Spleen (tissue), 11 donors: ENCODE measurements at regions not wholly inside any gene's neighbourhood (a gene's known extent, or its start where the extent isn't known, plus 50 kb on each side); places are given as distances from the start of the nearest gene placed in this dataset.

ENCODE experiments used
- DNase-seq: peaks from one replicate; pipeline ENCODE4 v3.0.0-alpha.2; 2020
- H3K27ac ChIP-seq, 8 donors: fragments of 200-600 bp; sonication (generic) in 7 of 8; 1 replicate in 4 of 8; 2 replicates in 4 of 8; pipeline versions ENCODE4 v1.5.0 to v1.8.0; 2016 to 2021; ENCODE audit warnings: inconsistent platforms in 4 of 8, mild to moderate bottlenecking in 4 of 8, moderate library complexity in 1 of 8
- H3K27me3 ChIP-seq, 7 donors: fragments of 200-600 bp; sonication (generic) in 6 of 7; replicated peaks in 1 of 7; 1 replicate in 4 of 7; 2 replicates in 3 of 7; pipeline versions ENCODE4 v1.5.0 to v1.8.0; 2016 to 2021; ENCODE audit warnings: inconsistent platforms in 3 of 7, mild to moderate bottlenecking in 1 of 7
- H3K36me3 ChIP-seq, 6 donors: fragments of 200-600 bp; sonication (generic) in 5 of 6; 1 replicate in 4 of 6; 2 replicates in 2 of 6; pipeline versions ENCODE4 v1.5.0 to v1.8.0; 2016 to 2021; ENCODE audit warnings: inconsistent platforms in 2 of 6
- H3K4me1 ChIP-seq, 6 donors: fragments of 200-600 bp; sonication (generic) in 5 of 6; 1 replicate in 3 of 6; 2 replicates in 3 of 6; pipeline versions ENCODE4 v1.5.0 to v1.8.0; 2016 to 2021; ENCODE audit warnings: inconsistent platforms in 3 of 6
- H3K4me3 ChIP-seq, 8 donors: fragments of 200-600 bp; sonication (generic) in 7 of 8; 1 replicate in 4 of 8; 2 replicates in 4 of 8; pipeline versions ENCODE4 v1.5.0 to v1.8.0; 2016 to 2021; ENCODE audit warnings: inconsistent platforms in 4 of 8, mild to moderate bottlenecking in 4 of 8, moderate library complexity in 2 of 8
- H3K9me3 ChIP-seq, 8 donors: fragments of 200-600 bp; sonication (generic) in 7 of 8; 1 replicate in 4 of 8; 2 replicates in 4 of 8; pipeline versions ENCODE4 v1.5.0 to v1.8.0; 2016 to 2021; ENCODE audit warnings: inconsistent platforms in 4 of 8
- POLR2A ChIP-seq, 3 donors: fragments of 450-650 bp; IDR thresholded peaks; one replicate each; pipeline ENCODE4 v1.5.1; 2017; ENCODE audit warnings: antibody characterized with exemption in 3 of 3, mild to moderate bottlenecking in 1 of 3
- POLR2AphosphoS5 ChIP-seq, 3 donors: sonication (generic); formaldehyde crosslinking; IDR thresholded peaks; one replicate each; pipeline ENCODE4 v1.5.1; 2017; ENCODE audit warnings: antibody characterized with exemption in 3 of 3
- WGBS, 5 donors: extraction: QIAGEN DNeasy Blood & Tissue Kit in 3 of 5; methylation state at CpG; one replicate each; pipeline versions ENCODE4 v1.1.5 to v1.1.7; 2013 to 2018; 5-methylcytosine and 5-hydroxymethylcytosine counted together
- intact Hi-C: fragments of 100-400 bp; cut with DNase I; formaldehyde crosslinking; loops from one replicate; pipeline ENCODE4 v1.15.0; 2023; ENCODE audit warnings: low total_unique reads
- TF ChIP-seq, protein P1 (sequence below), 11 experiments: fragments of 200-600 bp in 7 of 11; fragments of 450-650 bp in 4 of 11; sonication (generic) in 4 of 11; IDR thresholded peaks in 8 of 11; conservative IDR thresholded peaks in 3 of 11; 1 replicate in 7 of 11; 2 replicates in 4 of 11; pipeline versions ENCODE4 v1.4.0 to v1.8.0; 2016 to 2021; ENCODE audit warnings: antibody characterized with exemption in 11 of 11, inconsistent platforms in 4 of 11, mild to moderate bottlenecking in 1 of 11
- donor health status: healthy with polysubstance abuse.
- donor health status: DM: no; HTN: no; CAD: no; lungs with moderate emphysema.
- donor health status: DM: no; HTN: no; CAD: no.
- donor health status: Bipolar disorder and iron deficiency.
- donor health status: healthy.
- donor health status: DM: no; HTN: no; CAD: no.
- donor health status: DM: yes; HTN: yes; CAD: no.

DNA sequence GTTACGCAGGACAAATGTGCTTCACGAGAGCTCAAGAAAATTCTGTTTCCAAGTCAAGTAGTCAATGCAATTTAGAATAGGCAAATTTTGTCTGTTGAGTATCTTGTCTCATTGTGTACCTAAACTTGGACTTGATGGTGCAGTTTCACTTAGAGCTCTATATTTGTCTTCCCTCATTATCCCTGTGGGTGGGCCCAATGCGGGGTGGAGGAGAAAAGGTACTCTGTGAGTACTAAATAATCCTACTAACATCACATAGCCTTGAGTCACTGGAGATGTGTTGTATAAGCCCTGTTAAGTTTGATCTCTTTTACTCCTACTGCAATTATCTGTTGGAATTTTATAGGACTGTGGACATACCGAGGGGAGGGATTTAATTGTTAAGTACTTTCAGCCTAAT, 331.2 kb downstream of the METTL15 start:
- Histone ChIP-seq H3K36me3 (no peaks in the 10 kb centered on the region), H3K9me3 (peaks cover 0 to 5% (median under 1%) of the 10 kb centered on the region in 8 donors), H3K27ac (no peak overlapping the region), H3K4me1 (no peaks in the 10 kb centered on the region), H3K27me3 (no peaks in the 10 kb centered on the region), H3K4me3 (no peak overlapping the region)
- WGBS, 5 donors: 85 to 94% (median 88%) methylated on average over 4 of the region's 4 CpGs
- intact Hi-C loops: no loop called here
- no peak for TF ChIP-seq POLR2AphosphoS5 (IDR thresholded peaks at IDR 0.05)
- TF ChIP-seq, protein P1, sequence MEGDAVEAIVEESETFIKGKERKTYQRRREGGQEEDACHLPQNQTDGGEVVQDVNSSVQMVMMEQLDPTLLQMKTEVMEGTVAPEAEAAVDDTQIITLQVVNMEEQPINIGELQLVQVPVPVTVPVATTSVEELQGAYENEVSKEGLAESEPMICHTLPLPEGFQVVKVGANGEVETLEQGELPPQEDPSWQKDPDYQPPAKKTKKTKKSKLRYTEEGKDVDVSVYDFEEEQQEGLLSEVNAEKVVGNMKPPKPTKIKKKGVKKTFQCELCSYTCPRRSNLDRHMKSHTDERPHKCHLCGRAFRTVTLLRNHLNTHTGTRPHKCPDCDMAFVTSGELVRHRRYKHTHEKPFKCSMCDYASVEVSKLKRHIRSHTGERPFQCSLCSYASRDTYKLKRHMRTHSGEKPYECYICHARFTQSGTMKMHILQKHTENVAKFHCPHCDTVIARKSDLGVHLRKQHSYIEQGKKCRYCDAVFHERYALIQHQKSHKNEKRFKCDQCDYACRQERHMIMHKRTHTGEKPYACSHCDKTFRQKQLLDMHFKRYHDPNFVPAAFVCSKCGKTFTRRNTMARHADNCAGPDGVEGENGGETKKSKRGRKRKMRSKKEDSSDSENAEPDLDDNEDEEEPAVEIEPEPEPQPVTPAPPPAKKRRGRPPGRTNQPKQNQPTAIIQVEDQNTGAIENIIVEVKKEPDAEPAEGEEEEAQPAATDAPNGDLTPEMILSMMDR (IDR thresholded peaks at IDR 0.05 in 8 of 11, conservative IDR thresholded peaks at IDR 0.05 in 3 of 11): no peak
- TF ChIP-seq POLR2A (IDR thresholded peaks at IDR 0.05): no peak
- DNase-seq: no peak

GRCh38 chr11:28420099-28420498, 311.9 kb downstream of the METTL15 start:
- Histone ChIP-seq H3K4me3 (no peak overlapping the region), H3K27me3 (no peaks in the 10 kb centered on the region), H3K9me3 (peaks cover 0 to 8% (median 2%) of the 10 kb centered on the region in 8 donors), H3K36me3 (no peaks in the 10 kb centered on the region), H3K27ac (no peak overlapping the region), H3K4me1 (no peaks in the 10 kb centered on the region)
- TF ChIP-seq POLR2A (IDR thresholded peaks at IDR 0.05): no peak
- no peak for TF ChIP-seq POLR2AphosphoS5 (IDR thresholded peaks at IDR 0.05)
- TF ChIP-seq, protein P1 (IDR thresholded peaks at IDR 0.05 in 8 of 11, conservative IDR thresholded peaks at IDR 0.05 in 3 of 11): no peak
- DNase-seq: no peak
- intact Hi-C loops: no loop called here
- WGBS, 5 donors: 91 to 100% (median 97%) methylated on average over 1 of the region's 1 CpG

DNA sequence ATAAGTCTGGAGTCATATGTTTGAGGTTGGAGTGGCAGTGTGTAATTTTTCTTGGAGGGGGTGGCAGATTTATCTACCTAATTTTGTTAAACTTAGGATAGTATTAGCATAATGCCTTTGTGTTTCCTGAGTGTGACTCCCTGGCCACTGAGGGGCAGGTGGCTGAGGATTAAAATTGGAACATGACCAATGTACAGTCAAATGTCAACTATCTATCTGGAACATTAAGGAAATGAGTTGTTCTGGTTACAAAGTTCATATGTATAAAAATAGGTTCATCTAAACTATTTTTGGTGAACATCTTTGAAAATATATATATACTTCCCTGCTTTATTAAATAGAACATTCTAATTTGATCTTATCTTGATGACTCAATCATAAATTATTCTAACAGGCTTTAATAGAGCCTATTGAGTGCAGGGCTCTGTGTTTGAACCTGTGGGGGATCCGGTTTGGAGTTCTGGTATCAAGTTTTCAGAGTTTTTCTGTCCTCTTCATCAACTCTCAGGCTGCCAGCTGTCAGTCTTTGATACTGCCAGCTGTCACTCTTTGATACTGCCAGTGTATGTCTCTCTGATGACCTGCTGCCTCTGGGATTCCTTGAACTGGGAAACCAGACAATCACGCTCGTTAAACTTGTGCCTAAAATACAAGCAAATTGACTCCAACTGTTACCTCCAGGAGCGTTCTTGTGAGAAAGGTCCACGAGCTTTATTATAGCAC, 309.6 kb downstream of the METTL15 start:
- Histone ChIP-seq H3K9me3 (peaks cover 0 to 8% (median 2%) of the 10 kb centered on the region in 8 donors), H3K36me3 (no peaks in the 10 kb centered on the region), H3K4me3 (no peak overlapping the region), H3K27me3 (no peaks in the 10 kb centered on the region), H3K27ac (no peak overlapping the region), H3K4me1 (no peaks in the 10 kb centered on the region)
- no peak for TF ChIP-seq POLR2A (IDR thresholded peaks at IDR 0.05)
- TF ChIP-seq POLR2AphosphoS5 (IDR thresholded peaks at IDR 0.05): no peak
- TF ChIP-seq, protein P1 (IDR thresholded peaks at IDR 0.05 in 8 of 11, conservative IDR thresholded peaks at IDR 0.05 in 3 of 11): no peak
- DNase-seq: no peak
- WGBS, 5 donors: 75 to 86% (median 81%) methylated on average over 5 of the region's 5 CpGs
- intact Hi-C loops: no loop called here

- Histone ChIP-seq H3K27ac (no peak overlapping the region), H3K4me3 (no peak overlapping the region), H3K9me3 (no peaks in the 10 kb centered on the region), H3K36me3 (no peaks in the 10 kb centered on the region), H3K4me1 (no peaks in the 10 kb centered on the region), H3K27me3 (no peaks in the 10 kb centered on the region)
- intact Hi-C loops: no loop called here
- no peak for DNase-seq
- TF ChIP-seq POLR2AphosphoS5 (IDR thresholded peaks at IDR 0.05) (no peak), POLR2A (IDR thresholded peaks at IDR 0.05) (no peak)
- TF ChIP-seq, protein P1 (IDR thresholded peaks at IDR 0.05 in 8 of 11, conservative IDR thresholded peaks at IDR 0.05 in 3 of 11): no peak
These were observed 303.8 kb downstream of the METTL15 start for GRCh38 chr11:28412029-28412428.
